ENCODE measurements at regions not wholly inside any gene's neighbourhood (a gene's known extent, or its start where the extent isn't known, plus 50 kb on each side); places are given as distances from the start of the nearest gene placed in this dataset.

- no peak for TF ChIP-seq CTCF (IDR thresholded peaks at IDR 0.05; ENCODE audit: low read length)
- TF ChIP-seq EZH2 (IDR thresholded peaks at IDR 0.05; ENCODE audit: borderline replicate concordance, low read length), result no peak
These were observed 135.0 kb upstream of the KL start for GRCh38 chr13:32881074-32881776.

Measured in OCI-LY1 (cell line).